ENCODE measurements at regions not wholly inside any gene's neighbourhood (a gene's known extent, or its start where the extent isn't known, plus 50 kb on each side); places are given as distances from the start of the nearest gene placed in this dataset.
A peak's percentile ranks its signal among the peaks of the same experiment; 100 is the strongest.

- H3K27ac ChIP-seq (ENCODE audit: extremely low read depth, low read depth, low read length): no peak overlapping the region
- intact Hi-C loops (cut with micrococcal nuclease): no loop called here
- peaks cover 0 to 27% of the 10 kb centered on the region in 2 experiments; a peak in 3 of 5 replicates for H3K27me3 ChIP-seq (ENCODE audit: control insufficient read depth in 2 of 2, insufficient read depth in 2 of 2, low read length in 2 of 2)
- H4K20me1 ChIP-seq (replicated peaks; ENCODE audit: control insufficient read depth, insufficient read depth, low read length): no peaks in the 10 kb centered on the region
- H3K4me1 ChIP-seq (replicated peaks in 1 of 2; ENCODE audit: control insufficient read depth in 2 of 2, insufficient read depth in 2 of 2, low read length in 2 of 2): no peaks in the 10 kb centered on the region
- no peak overlapping the region for H3K4me2 ChIP-seq (ENCODE audit: insufficient read depth, low read length)
- ChIA-PET CTCF (ENCODE audit: low intra/inter-chr PET ratio) (no interaction called here), POLR2A (interaction anchor here (0.7 kb wide), 1 partner anchor 346 kb away, joined by 3 read pairs; no protein-coding TSS in a partner anchor)
- no peaks in the 10 kb centered on the region for H3K79me2 ChIP-seq (ENCODE audit: control insufficient read depth, insufficient read depth, low read length)
- FAIRE-seq (no peak), ATAC-seq (0 out of 3 replicates have a peak, but pooled peaks have one; percentile 21), DNase-seq (ENCODE audit: extremely low read depth in 1 of 4, low spot score in 3 of 4) (no peak)
- no peaks in the 10 kb centered on the region for H3K9me1 ChIP-seq (ENCODE audit: control insufficient read depth, insufficient read depth, low read length)
- in situ Hi-C loops (cut with MboI): no loop called here
- H2AFZ ChIP-seq (ENCODE audit: low read depth, low read length): no peak overlapping the region
- no peak overlapping the region for H3K9ac ChIP-seq (ENCODE audit: insufficient read depth in 1 of 2, low read depth in 2 of 2, low read length in 2 of 2)
- H3K36me3 ChIP-seq (ENCODE audit: control insufficient read depth, insufficient read depth, low read length): no peaks in the 10 kb centered on the region
- no peak overlapping the region for H3K4me3 ChIP-seq
- no peaks in the 10 kb centered on the region for H3K9me3 ChIP-seq (replicated peaks; ENCODE audit: control insufficient read depth, insufficient read depth, low read depth, low read length)
- BruUV-seq (replicated peaks): no TSS peak
- TF ChIP-seq GTF2E2 (tag; IDR thresholded peaks at IDR 0.05) (no peak), CEBPB (tag; IDR thresholded peaks at IDR 0.05) (peak; percentile 39; the same call in 1 of the 2 replicates)
These were observed 503.4 kb downstream of the PLXNA4 start for GRCh38 chr7:132072873-132073272.

DNA sequence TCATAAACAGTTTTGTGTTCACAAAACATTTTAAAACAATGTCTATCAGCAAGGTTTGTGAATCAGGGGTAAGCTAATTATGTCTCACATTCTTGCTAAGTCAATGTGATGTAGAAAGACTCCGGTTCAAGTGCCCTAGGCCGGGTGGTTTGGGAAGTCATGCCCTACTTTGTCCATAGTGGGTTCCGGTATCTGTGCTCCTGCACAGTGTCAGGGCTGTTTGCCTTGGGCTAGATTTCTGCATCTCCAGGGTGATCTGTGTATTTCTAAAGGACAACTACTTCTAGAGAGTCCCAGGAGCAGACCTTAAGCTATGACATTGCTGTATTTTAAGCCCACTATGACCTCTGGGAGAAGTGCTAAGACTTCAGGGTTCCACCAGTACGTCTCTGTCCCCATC, 504.1 kb downstream of the PLXNA4 start:
- DNase-seq (ENCODE audit: extremely low read depth in 1 of 4, low spot score in 3 of 4) (no peak), FAIRE-seq (no peak), ATAC-seq (peak; percentile 42; the same call in 2 of the 3 replicates)
- H2AFZ ChIP-seq (ENCODE audit: low read depth, low read length): no peak overlapping the region
- intact Hi-C loops (cut with micrococcal nuclease) (no loop called here), in situ Hi-C loops (cut with MboI) (no loop called here)
- ChIA-PET POLR2A (interaction anchor here (0.7 kb wide), 1 partner anchor 345 kb away, joined by 3 read pairs; no protein-coding TSS in a partner anchor), CTCF (ENCODE audit: low intra/inter-chr PET ratio) (no interaction called here)
- no peaks in the 10 kb centered on the region for H3K79me2 ChIP-seq (ENCODE audit: control insufficient read depth, insufficient read depth, low read length)
- H3K9me1 ChIP-seq (ENCODE audit: control insufficient read depth, insufficient read depth, low read length): no peaks in the 10 kb centered on the region
- H3K4me3 ChIP-seq: no peak overlapping the region
- no peaks in the 10 kb centered on the region for H3K36me3 ChIP-seq (ENCODE audit: control insufficient read depth, insufficient read depth, low read length)
- peaks cover 0 to 28% of the 10 kb centered on the region in 2 experiments; a peak in 4 of 5 replicates for H3K27me3 ChIP-seq (ENCODE audit: control insufficient read depth in 2 of 2, insufficient read depth in 2 of 2, low read length in 2 of 2)
- BruUV-seq (replicated peaks): no TSS peak
- no peaks in the 10 kb centered on the region for H3K9me3 ChIP-seq (replicated peaks; ENCODE audit: control insufficient read depth, insufficient read depth, low read depth, low read length)
- no peaks in the 10 kb centered on the region for H3K4me1 ChIP-seq (replicated peaks in 1 of 2; ENCODE audit: control insufficient read depth in 2 of 2, insufficient read depth in 2 of 2, low read length in 2 of 2)
- no peak overlapping the region for H3K27ac ChIP-seq (ENCODE audit: extremely low read depth, low read depth, low read length)
- no peaks in the 10 kb centered on the region for H4K20me1 ChIP-seq (replicated peaks; ENCODE audit: control insufficient read depth, insufficient read depth, low read length)
- no peak overlapping the region for H3K4me2 ChIP-seq (ENCODE audit: insufficient read depth, low read length)
- 4% methylated on average over 4 of the region's 4 CpGs for WGBS (ENCODE audit: insufficient coverage, low coverage, missing lambda C conversion rate)
- H3K9ac ChIP-seq (ENCODE audit: insufficient read depth in 1 of 2, low read depth in 2 of 2, low read length in 2 of 2): no peak overlapping the region
- no peak for TF ChIP-seq PURB (CRISPR knock-in tag; IDR thresholded peaks at IDR 0.05; ENCODE audit: low read depth)
- TF ChIP-seq, protein P1, sequence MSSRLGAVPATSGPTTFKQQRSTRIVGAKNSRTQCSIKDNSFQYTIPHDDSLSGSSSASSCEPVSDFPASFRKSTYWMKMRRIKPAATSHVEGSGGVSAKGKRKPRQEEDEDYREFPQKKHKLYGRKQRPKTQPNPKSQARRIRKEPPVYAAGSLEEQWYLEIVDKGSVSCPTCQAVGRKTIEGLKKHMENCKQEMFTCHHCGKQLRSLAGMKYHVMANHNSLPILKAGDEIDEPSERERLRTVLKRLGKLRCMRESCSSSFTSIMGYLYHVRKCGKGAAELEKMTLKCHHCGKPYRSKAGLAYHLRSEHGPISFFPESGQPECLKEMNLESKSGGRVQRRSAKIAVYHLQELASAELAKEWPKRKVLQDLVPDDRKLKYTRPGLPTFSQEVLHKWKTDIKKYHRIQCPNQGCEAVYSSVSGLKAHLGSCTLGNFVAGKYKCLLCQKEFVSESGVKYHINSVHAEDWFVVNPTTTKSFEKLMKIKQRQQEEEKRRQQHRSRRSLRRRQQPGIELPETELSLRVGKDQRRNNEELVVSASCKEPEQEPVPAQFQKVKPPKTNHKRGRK (tag; IDR thresholded peaks at IDR 0.05): no peak
- TF ChIP-seq CEBPG (CRISPR knock-in tag; IDR thresholded peaks at IDR 0.05): no peak
- TF ChIP-seq CEBPG (tag; conservative IDR thresholded peaks at IDR 0.05 in 1 of 2, IDR thresholded peaks at IDR 0.05 in 1 of 2): no peak
- no peak for TF ChIP-seq FOXA3 (CRISPR knock-in tag; conservative IDR thresholded peaks at IDR 0.05 in 1 of 2, IDR thresholded peaks at IDR 0.05 in 1 of 2)
- no peak for TF ChIP-seq ARID2 (IDR thresholded peaks at IDR 0.05)
- no peak for TF ChIP-seq PTTG1 (tag; IDR thresholded peaks at IDR 0.05; ENCODE audit: low read depth)
- TF ChIP-seq ZNF57 (CRISPR knock-in tag; IDR thresholded peaks at IDR 0.05): no peak
- no peak for TF ChIP-seq SAFB2 (IDR thresholded peaks at IDR 0.05; ENCODE audit: borderline replicate concordance, low read depth, low read length, severe bottlenecking)
- no peak for TF ChIP-seq PKNOX1 (IDR thresholded peaks at IDR 0.05)
- no peak for TF ChIP-seq MITF (IDR thresholded peaks at IDR 0.05)
